Epidermal melanocyte (primary cell): ENCODE measurements at regions not wholly inside any gene's neighbourhood (a gene's known extent, or its start where the extent isn't known, plus 50 kb on each side); places are given as distances from the start of the nearest gene placed in this dataset.

Experiments
- DNase-seq: peaks from one replicate; pipeline ENCODE4 v3.0.0; 2011; ENCODE audit warnings: low spot score; ENCODE audit not compliant: insufficient read length

DNA sequence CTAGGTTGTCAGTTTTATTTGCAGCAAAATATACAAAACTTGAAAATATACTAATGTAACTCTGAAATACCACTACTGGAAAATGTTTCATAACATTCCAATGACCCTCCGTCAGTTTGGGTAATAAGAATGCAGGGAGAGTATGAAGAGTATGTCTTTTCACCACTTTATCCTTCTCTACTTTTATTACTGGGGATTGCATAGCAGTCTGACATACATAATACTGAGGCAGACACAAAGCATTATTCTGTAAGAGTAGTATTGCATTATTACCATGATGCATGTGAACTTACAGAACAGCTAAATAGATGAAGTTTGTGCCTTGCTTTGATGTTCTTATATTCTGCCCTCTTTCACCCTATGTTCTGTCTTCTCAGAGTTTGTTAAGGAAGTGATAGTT is 151.8 kb upstream of the TPK1 start:
- DNase-seq, result no peak

DNA sequence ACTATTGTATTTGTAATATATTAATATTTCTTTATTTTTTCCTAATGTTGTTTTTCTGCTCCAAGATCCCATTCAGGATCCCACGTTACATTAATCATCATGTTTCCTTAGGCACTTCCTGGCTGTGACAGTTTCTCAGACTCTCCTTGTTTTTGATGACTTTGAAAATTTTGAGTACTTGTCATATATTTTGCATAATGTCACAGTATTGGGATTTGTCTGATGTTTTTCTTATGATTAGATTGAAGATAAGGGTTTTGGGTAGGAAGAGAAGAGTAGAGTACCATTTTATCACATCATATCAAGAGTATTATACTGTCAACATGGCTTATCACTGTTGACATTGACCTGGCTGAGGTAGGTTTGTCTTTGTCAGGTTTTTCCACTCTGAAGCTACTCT is 146.3 kb upstream of the TPK1 start:
- no peak for DNase-seq

DNA sequence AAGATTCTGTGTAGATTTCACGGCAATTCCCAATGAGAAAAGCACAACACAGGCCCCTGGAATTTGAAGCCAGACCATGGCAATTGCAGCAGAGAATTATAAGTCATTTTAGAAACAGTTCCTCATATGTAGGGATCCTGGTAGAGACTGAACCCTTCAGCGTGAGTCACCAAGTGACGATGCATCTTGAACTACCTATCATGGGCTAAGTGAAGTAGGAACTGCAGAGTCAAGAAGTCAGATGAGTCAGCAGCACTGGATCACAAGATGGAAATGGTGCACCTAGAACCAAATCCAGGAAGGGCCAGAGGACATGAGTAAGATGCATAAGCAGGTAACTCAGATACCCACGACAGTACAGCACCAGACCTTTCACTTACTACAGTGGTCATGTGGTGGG is 140.0 kb upstream of the TPK1 start:
- DNase-seq, result no peak

DNA sequence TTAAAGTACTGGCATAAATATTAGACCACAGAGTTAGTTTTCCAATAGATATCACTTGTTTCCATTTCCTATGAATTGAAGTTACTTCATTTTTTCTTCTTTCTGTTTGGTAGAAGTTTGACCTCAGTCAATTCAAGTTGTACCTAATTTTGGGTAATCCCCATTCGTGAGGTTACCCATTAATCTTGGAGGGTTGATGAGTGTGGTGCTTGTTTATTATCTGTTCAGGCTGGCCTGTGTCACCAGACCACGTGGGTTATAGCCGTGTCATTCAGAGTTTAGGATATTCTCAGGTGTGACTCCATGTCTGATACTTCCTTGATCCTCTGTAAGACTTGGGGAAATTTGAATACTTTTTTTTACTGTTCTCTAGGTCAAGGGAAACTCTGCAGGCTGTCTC is 133.9 kb upstream of the TPK1 start:
- no peak for DNase-seq

DNA sequence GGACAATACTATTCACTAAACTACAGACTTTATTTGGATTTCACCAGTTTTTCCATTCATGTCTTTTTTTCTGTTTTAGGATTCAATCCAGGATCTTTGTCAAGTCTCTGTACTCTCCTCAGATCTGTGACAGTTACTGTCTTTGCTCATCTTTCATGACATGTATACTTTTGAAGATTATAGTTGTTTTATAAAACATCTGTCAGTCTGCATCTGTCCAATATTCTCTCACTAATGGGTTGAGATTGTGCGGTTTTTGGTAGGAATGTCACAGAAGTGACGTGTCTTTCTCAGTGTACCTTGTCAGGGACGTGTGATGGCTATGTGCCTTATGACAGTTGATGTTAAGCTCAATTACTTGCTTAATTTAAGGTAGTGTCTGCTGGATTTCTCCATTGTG is 124.9 kb upstream of the TPK1 start:
- DNase-seq, result no peak

DNA sequence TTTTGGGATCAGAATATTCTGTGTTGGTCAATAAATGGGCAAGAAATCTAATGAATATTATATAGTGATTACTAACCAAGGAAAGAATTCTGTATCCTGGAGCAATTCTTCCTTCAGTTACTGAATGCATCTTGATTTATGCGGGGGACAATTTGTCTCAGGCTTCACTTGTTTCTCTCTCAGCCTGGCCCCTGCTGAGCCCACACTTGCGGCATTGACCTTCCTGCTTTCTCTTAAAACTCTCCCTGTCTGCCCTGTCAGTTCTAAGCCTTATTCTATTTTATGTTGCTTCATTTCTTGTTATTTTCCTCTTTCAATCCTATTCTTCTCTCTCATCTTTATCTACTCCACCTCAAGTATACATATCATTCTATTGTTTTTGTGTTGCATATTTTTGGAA is 122.1 kb upstream of the TPK1 start:
- DNase-seq, result no peak

DNA sequence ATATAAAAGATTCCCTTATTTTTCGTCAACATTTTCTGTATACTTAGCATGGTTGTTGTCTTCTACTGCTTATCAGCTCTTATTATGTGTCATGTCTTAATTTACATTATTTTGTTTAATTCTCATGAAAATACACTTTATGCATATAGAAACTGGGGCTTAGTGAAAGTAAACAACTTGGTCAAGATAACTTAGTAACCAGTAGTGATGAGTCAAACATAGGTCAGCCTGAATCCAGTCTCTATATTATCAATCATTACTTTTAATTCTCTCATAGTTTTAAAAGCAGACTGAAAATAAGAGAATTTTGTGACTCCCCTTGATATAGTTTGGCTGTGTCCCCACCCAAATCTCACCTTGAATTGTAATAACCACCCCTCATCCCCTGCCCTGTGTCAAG is 119.6 kb upstream of the TPK1 start:
- DNase-seq, result no peak

DNA sequence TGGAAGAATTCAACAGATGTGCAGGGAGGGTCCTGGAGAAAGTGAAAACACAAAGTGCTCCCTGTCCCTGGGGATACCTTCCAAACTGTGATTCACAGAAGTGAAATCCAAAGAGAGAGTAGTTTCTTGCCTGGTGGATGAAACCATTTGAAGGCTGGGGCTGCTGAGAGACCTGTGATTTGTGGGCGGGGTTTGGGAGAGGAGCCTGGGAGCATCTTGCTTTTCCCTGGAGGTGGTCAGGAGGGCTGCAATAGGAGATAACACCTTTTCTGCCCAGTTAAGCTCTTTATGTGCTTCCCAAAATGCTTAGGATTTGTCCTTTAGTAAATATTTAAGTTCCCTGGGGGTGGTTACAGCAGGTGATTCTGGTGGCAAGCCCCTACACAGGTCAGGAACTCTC is 105.3 kb upstream of the TPK1 start:
- no peak for DNase-seq

DNA sequence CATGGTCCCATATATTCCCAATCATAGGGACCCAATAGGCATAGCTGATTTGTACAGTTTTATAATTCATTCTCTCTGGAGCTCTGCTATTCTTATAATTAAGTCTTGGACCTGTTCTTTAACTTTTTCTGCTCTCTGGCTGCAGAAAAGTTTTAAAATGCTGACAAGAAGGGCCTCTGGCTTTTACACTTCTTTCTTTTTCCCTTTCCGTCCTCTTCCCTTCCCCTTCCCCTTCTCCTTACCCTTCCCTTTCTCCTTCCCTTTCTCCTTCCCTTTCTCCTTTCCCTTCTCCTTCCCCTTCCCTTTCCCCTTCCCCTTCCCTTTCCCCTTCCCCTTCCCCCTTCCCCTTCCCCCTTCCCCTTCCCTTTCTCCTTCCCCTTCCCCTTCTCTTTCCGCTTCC is 101.3 kb upstream of the TPK1 start:
- DNase-seq, result no peak

DNA sequence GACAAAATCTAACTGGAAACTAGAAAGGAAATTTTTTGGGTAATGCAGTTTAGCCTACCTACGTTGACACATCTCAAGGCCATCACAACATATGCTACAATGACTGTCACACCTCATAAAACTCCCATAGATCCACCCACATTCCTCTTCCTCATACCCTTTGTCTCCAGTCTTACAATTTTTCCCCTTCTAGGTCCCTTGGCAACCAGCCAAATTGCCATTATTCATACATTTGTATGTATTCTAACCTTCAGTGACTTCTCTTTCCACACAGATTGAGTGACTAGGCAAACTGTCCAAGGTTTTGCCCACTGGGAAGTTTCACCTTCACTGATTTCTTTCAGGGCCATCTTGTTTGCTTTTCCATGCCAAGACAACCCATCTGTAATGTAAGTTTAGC is 100.5 kb upstream of the TPK1 start:
- no peak for DNase-seq

DNA sequence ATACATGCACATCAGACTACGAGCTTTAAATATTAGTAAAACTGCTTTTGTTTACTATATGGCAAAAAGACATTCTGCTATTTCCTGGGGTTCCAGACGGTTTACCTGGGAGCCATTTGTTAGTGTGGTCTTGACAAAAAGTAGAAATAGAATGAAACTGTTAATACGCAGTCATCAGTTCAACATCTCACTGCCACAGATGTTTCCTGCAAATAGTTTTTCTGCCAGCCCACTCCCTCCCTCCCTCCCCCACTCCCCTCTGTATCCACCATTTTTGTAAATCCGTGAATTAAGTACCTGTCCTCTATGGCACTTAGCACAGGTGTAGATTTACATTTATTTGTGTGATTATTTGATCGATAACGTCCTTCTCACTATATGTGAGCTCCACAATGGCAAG is 74.6 kb upstream of the TPK1 start:
- no peak for DNase-seq

DNA sequence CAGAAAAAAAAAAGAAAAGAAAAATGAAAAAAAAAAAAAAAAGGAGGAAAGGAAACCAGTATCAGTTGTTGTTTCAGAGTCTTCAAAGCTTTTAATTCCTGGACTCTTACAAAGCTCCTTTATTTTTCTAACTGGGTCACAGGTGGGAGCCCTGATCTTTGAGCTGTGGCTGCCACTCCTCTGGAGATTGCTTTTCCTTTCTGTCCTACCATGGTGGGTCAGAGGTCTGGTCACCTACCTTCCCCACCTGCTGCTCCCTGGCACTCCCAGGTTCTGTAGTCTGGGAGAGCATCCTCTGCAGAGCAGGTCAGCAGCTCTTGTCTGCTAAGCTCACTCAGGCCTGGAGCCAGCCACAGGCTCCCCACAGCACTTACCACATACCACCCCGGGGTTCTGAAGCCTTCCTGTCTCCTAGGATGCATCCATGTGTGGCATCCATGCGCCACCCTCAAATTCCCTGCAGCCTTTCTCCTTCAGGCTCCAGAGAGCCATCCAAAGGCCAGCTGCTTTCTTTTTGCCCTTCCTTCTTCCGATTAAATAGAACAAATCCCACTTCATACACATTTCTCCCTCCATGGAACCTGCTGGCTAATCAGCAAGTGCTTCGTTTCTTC is 73.2 kb upstream of the TPK1 start:
- DNase-seq, result no peak

DNA sequence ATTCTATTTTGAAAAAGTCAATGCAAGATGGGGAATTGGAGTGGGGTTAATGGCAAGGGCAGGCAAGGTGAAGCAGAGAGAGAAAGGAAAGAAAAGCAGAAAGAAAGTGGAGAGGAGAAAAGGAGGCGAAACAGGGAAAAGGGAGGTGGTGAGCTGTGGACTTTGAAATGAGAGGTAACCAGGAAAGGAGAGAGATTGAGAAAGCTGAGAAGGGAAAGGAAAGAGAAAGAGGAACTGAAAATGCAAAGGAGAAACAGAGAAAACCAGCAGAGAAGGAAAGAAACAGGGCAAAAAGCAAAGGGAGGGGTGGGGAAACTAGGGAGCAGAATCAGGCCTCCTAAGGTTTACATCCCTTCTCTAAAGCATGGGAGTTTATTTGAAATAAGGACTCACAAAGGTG is 72.5 kb upstream of the TPK1 start:
- DNase-seq, result no peak

DNA sequence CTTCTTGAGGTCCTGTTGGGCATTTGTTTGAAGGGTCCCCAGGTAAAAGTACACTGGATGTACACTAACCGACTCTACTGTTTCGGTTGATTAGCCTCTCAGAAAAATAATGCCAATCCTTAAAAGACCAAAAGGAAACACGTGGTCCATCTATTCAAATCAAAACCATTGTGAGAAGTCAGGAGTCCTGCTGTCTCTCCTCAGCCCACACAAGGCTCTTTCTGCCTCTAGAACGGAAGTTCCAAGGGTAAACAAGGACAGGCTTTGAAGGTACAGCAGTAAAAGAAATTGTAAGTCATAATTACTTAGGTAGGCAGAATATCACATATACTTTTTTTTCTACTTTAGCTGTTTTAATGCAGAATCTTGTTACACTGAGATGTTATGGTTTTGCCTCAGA is 71.7 kb upstream of the TPK1 start:
- DNase-seq, result no peak

DNA sequence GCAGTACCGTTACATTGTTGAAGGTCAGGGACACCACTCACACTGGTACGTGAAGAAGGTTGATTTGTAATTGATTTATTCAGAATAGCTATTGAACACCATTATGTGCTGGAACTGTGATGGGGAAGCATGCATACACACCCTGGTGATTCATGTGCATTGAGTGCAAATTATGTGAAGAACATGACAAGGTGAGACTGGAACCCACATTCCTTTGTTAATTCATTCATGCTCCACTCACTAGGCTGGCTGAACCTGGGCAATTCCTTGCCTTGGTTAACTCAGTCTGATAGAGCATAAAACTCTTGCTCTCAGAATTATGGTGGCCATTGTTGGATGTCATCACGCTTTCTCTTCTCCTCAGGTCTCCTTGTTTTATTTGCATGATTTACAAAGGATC is 67.3 kb upstream of the TPK1 start:
- no peak for DNase-seq

DNA sequence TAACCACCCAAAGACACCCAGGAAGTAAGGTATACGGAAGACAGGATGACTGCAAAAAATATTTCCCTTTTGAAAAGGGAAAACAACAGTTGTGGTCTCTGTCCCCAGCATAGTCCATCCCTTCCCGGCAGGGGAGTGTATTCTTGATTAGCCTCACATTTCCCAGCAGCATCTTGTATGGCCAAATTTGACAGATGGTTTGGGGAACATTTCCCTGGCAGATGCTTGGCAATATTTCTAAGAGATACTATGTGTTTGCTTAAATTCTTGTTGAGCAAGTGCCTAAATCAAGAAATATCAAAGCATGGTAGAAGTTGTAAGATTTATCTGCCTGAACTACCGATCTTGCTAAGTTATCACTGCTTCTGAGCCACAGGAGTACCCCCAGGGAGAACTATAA is 56.9 kb upstream of the TPK1 start:
- no peak for DNase-seq
